ENCODE measurements at regions not wholly inside any gene's neighbourhood (a gene's known extent, or its start where the extent isn't known, plus 50 kb on each side); places are given as distances from the start of the nearest gene placed in this dataset.

GRCh38 chrX:99777912-99778311 lies 632.2 kb downstream of the PCDH19 start:
- TF ChIP-seq CTCF (IDR thresholded peaks at IDR 0.05) = no peak
- no peak for TF ChIP-seq POLR2A (IDR thresholded peaks at IDR 0.05)
- TF ChIP-seq EP300 (IDR thresholded peaks at IDR 0.05) = no peak
- no peak for TF ChIP-seq POLR2AphosphoS5 (IDR thresholded peaks at IDR 0.05)
